ENCODE measurements at regions not wholly inside any gene's neighbourhood (a gene's known extent, or its start where the extent isn't known, plus 50 kb on each side); places are given as distances from the start of the nearest gene placed in this dataset.

DNA sequence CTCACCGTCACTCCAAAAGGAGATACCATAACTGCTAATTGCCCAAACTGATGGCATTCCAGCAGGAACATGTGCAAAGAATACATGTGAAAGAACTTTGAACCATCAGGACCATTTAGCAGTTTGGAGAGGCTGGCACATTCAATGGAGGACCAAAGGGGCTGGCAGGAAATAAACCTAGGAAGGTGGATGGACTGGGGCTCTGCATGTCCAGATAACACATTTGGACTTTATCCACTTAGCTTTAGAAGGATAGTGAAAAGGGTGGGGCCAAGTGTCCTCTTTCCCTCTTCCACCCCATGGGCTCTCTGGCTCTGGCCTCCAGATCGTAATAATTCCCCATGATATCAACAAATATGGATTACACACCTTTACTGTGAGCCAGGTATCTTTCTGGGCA is 58.8 kb upstream of the CALM2 start:
- no peak for DNase-seq
- no peaks in the 10 kb centered on the region for H3K4me1 ChIP-seq
- no peaks in the 10 kb centered on the region for H3K9me3 ChIP-seq
- TF ChIP-seq, protein P1, sequence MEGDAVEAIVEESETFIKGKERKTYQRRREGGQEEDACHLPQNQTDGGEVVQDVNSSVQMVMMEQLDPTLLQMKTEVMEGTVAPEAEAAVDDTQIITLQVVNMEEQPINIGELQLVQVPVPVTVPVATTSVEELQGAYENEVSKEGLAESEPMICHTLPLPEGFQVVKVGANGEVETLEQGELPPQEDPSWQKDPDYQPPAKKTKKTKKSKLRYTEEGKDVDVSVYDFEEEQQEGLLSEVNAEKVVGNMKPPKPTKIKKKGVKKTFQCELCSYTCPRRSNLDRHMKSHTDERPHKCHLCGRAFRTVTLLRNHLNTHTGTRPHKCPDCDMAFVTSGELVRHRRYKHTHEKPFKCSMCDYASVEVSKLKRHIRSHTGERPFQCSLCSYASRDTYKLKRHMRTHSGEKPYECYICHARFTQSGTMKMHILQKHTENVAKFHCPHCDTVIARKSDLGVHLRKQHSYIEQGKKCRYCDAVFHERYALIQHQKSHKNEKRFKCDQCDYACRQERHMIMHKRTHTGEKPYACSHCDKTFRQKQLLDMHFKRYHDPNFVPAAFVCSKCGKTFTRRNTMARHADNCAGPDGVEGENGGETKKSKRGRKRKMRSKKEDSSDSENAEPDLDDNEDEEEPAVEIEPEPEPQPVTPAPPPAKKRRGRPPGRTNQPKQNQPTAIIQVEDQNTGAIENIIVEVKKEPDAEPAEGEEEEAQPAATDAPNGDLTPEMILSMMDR (IDR thresholded peaks at IDR 0.05): no peak
- no peak for ATAC-seq
- no peak overlapping the region for H3K27ac ChIP-seq
- no peaks in the 10 kb centered on the region for H3K27me3 ChIP-seq
- intact Hi-C loops (cut with DNase I): no loop called here
- H3K36me3 ChIP-seq: no peaks in the 10 kb centered on the region
- H3K4me3 ChIP-seq: no peak overlapping the region

DNA sequence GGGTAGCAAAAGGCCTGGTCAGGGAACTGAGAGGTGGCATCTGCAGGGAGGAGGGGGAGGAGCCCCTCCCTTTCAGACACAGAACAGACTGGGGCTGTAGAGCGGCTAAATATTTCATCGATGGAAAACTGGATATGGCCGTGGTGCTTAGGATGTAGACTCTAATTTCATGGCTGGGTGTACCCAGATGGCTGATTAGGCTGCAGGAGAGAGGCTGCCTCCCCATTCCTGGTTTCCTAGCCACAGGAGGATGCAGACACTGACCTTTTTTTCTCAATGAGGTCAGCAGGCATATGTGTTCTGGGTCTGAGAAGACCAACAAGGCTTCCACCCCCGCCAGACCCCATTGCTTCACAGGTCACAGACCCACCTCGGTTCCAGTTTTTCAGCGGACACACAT is 58.1 kb upstream of the CALM2 start:
- H3K4me3 ChIP-seq: no peak overlapping the region
- ATAC-seq: no peak
- TF ChIP-seq, protein P1 (IDR thresholded peaks at IDR 0.05): no peak
- H3K9me3 ChIP-seq: no peaks in the 10 kb centered on the region
- H3K36me3 ChIP-seq: no peaks in the 10 kb centered on the region
- DNase-seq: no peak
- H3K27me3 ChIP-seq: no peaks in the 10 kb centered on the region
- no peaks in the 10 kb centered on the region for H3K4me1 ChIP-seq
- intact Hi-C loops (cut with DNase I): no loop called here
- no peak overlapping the region for H3K27ac ChIP-seq

DNA sequence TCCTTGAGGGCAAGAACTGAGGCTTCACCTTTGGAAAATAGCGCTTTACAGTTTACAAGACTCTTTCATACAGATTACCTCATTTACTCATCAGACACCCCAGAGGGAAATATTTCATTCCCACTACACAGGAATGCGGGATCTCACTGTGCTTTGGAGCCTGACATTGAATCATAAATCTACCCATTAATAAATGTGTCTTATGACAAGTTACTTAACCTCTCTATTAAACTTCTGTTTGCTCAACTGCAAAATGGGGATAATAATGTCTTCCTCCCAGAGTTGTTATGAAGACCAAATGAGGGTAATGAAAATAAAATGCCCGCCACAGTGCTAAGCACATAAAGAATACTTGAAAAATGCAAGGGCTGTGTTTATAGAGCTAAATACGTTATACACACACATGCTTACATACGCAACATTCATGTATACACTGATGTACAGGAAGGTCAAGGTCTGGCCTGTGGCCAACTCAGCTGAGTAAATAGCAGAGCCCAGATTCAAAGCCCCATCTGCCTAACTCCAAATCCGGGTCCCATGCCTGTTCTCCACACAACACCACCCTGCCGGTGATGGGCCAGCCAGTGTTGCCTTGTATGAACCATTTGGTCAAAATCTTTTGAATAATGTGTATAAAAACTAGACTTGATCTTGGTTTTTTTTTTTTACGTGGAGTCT is 56.6 kb upstream of the CALM2 start:
- ATAC-seq (no peak), DNase-seq (no peak)
- no peaks in the 10 kb centered on the region for H3K4me1 ChIP-seq
- H3K36me3 ChIP-seq: no peaks in the 10 kb centered on the region
- H3K9me3 ChIP-seq: no peaks in the 10 kb centered on the region
- no peak overlapping the region for H3K4me3 ChIP-seq
- no peaks in the 10 kb centered on the region for H3K27me3 ChIP-seq
- TF ChIP-seq, protein P1 (IDR thresholded peaks at IDR 0.05): no peak
- intact Hi-C loops (cut with DNase I): no loop called here
- H3K27ac ChIP-seq: no peak overlapping the region

GRCh38 chr2:47230418-47230817 is 54.1 kb upstream of the CALM2 start:
- intact Hi-C loops (cut with DNase I): no loop called here
- H3K36me3 ChIP-seq: no peaks in the 10 kb centered on the region
- no peak overlapping the region for H3K4me3 ChIP-seq
- H3K4me1 ChIP-seq: peaks cover 4 to 6% of the 10 kb centered on the region in 2 donors
- H3K9me3 ChIP-seq: no peaks in the 10 kb centered on the region
- H3K27ac ChIP-seq: no peak overlapping the region
- no peaks in the 10 kb centered on the region for H3K27me3 ChIP-seq
- DNase-seq: peak in 1 of 4 donors; percentile 46
- peak; percentile 49 for ATAC-seq
- TF ChIP-seq, protein P1 (IDR thresholded peaks at IDR 0.05): no peak

DNA sequence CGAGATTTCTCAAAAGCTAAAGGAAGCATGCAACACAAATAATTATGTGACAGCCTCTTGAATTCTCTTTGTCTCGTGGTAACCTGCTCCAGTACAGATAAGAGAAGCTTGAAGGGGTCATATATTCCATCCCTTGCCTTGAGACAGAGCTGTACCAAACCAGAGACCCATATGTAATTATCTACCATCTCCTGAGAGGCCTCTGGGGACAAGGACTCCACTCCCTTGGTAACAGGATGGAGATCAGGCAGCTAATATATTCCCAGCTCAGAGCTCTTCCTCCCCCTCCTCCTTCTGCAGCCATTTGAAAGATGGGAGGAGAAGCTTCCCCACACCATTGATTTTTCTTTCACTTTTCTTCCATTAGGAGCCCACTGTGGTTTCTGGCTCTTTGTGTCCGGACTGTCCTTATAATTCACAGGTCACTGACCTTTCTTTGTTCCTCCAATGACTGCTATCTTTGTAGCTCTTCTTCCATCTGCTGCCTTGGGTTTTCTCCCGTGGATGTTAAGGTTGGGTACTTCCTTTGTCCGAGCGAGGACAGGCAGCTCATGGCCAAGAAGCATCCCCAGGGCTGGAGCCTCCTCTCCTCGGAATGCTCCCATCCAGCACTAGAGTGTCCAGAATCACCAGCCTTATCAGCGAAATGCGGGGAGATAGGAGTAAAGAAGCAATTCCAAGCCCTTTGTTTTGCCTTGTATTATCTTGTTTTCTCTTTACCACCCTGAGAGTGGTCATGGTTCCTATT is 51.4 kb upstream of the CALM2 start:
- ATAC-seq (no peak), DNase-seq (no peak)
- Histone ChIP-seq H3K4me1 (peaks cover 4 to 6% of the 10 kb centered on the region in 2 donors), H3K36me3 (no peaks in the 10 kb centered on the region), H3K27ac (no peak overlapping the region), H3K27me3 (no peaks in the 10 kb centered on the region), H3K4me3 (no peak overlapping the region), H3K9me3 (no peaks in the 10 kb centered on the region)
- intact Hi-C loops (cut with DNase I): no loop called here
- TF ChIP-seq, protein P1 (IDR thresholded peaks at IDR 0.05): no peak
